ENCODE measurements at regions not wholly inside any gene's neighbourhood (a gene's known extent, or its start where the extent isn't known, plus 50 kb on each side); places are given as distances from the start of the nearest gene placed in this dataset.

DNA sequence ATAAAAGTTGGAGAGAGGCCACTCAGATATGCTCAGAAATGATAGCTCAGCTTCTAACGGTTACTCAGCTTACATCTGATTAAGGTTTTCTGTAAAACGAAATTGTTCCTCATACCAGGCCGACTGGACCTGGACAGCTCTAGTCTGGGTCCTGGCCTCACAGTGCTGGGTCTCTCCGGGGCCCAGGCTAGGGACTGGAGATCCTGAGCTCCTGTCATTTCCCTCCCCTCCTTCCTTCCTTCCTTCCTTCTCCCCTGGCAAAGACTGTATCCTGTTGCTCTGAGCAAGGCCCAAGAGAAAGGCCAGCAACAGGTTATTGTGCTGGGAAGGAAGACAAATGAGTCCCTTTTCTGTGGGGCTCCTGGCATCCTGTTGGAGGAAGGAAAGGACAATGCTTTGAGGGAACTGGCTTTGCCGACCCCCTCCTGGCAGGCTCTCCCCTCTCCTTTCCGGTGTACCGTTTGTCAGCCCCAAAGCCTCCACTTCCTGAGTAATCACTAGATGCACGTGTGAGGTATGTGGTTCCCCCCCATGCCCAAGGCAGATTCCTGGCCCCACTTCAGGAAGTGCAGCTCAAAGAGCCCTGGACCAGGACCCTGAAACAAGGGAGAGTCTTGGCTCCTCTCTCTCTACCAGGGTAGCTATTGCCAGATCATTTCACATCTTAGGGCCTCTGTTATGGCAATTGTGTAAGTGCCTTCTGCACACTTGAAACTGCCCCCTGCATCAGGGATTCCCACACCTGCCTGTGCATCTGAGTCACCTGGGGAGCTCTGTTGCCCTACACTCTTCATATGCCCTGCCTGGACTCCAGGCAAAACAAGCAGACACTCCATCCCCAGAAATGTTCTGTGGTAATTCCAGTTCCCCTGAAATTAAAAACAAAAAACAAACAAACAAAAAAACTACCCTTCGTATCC lies 212.7 kb upstream of the FGGY start (continued):
- TF ChIP-seq, protein P1, sequence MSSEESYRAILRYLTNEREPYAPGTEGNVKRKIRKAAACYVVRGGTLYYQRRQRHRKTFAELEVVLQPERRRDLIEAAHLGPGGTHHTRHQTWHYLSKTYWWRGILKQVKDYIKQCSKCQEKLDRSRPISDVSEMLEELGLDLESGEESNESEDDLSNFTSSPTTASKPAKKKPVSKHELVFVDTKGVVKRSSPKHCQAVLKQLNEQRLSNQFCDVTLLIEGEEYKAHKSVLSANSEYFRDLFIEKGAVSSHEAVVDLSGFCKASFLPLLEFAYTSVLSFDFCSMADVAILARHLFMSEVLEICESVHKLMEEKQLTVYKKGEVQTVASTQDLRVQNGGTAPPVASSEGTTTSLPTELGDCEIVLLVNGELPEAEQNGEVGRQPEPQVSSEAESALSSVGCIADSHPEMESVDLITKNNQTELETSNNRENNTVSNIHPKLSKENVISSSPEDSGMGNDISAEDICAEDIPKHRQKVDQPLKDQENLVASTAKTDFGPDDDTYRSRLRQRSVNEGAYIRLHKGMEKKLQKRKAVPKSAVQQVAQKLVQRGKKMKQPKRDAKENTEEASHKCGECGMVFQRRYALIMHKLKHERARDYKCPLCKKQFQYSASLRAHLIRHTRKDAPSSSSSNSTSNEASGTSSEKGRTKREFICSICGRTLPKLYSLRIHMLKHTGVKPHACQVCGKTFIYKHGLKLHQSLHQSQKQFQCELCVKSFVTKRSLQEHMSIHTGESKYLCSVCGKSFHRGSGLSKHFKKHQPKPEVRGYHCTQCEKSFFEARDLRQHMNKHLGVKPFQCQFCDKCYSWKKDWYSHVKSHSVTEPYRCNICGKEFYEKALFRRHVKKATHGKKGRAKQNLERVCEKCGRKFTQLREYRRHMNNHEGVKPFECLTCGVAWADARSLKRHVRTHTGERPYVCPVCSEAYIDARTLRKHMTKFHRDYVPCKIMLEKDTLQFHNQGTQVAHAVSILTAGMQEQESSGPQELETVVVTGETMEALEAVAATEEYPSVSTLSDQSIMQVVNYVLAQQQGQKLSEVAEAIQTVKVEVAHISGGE (CRISPR knock-in tag; IDR thresholded peaks at IDR 0.05): peak in 1 of 3 experiments; percentile 37; a peak in 2 of 6 replicates
- peak; percentile 42; the same call in 1 of the 2 replicates for TF ChIP-seq ETV1 (tag; conservative IDR thresholded peaks at IDR 0.05; ENCODE audit: low read depth)
- 0 out of 4 replicates have a peak, but pooled peaks of 1 of the 2 experiments have one; percentile 53 for TF ChIP-seq KDM4B (IDR thresholded peaks at IDR 0.05; ENCODE audit: borderline replicate concordance in 2 of 2, low read depth in 1 of 2)
- TF ChIP-seq, protein P2, sequence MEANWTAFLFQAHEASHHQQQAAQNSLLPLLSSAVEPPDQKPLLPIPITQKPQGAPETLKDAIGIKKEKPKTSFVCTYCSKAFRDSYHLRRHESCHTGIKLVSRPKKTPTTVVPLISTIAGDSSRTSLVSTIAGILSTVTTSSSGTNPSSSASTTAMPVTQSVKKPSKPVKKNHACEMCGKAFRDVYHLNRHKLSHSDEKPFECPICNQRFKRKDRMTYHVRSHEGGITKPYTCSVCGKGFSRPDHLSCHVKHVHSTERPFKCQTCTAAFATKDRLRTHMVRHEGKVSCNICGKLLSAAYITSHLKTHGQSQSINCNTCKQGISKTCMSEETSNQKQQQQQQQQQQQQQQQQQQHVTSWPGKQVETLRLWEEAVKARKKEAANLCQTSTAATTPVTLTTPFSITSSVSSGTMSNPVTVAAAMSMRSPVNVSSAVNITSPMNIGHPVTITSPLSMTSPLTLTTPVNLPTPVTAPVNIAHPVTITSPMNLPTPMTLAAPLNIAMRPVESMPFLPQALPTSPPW (CRISPR knock-in tag; IDR thresholded peaks at IDR 0.05): peak; percentile 43
- TF ChIP-seq ZNF766 (CRISPR knock-in tag; conservative IDR thresholded peaks at IDR 0.05): peak; percentile 57; the same call in 1 of the 2 replicates
- no peak for TF ChIP-seq RBM17 (IDR thresholded peaks at IDR 0.05; ENCODE audit: borderline replicate concordance, low read depth, low read length)
- TF ChIP-seq MYC (IDR thresholded peaks at IDR 0.05; ENCODE audit: low read depth, low read length): peak; percentile 6; the same call in 1 of the 2 replicates
- no peak for TF ChIP-seq MYC (CRISPR knock-in tag; IDR thresholded peaks at IDR 0.05; ENCODE audit: borderline replicate concordance, low read depth)
- no peak for TF ChIP-seq POLR2AphosphoS5 (IDR thresholded peaks at IDR 0.05; ENCODE audit: control insufficient read depth, insufficient read depth, low read depth, low read length)
- no peak for TF ChIP-seq MYNN (IDR thresholded peaks at IDR 0.05)
- no peak for TF ChIP-seq MYNN (CRISPR knock-in tag; IDR thresholded peaks at IDR 0.05)
- TF ChIP-seq MED1 (CRISPR knock-in tag; IDR thresholded peaks at IDR 0.05; ENCODE audit: borderline replicate concordance): no peak
- no peak for TF ChIP-seq CEBPB (tag; IDR thresholded peaks at IDR 0.05)
- no peak for TF ChIP-seq CHD1 (IDR thresholded peaks at IDR 0.05; ENCODE audit: low read length)
- TF ChIP-seq ZBTB17 (CRISPR knock-in tag; IDR thresholded peaks at IDR 0.05): peak; percentile 69; the same call in 1 of the 2 replicates
